Gastroesophageal sphincter (tissue), 3 donors: ENCODE measurements at regions not wholly inside any gene's neighbourhood (a gene's known extent, or its start where the extent isn't known, plus 50 kb on each side); places are given as distances from the start of the nearest gene placed in this dataset.

Source experiments
- CTCF ChIP-seq, 4 experiments: fragments of 200-600 bp in 2 of 4; fragments of 450-650 bp in 2 of 4; sonication (generic) in 1 of 4; IDR thresholded peaks; one replicate each; pipeline ENCODE4 v1.5.1; 2017 to 2019; ENCODE audit warnings: antibody characterized with exemption in 4 of 4, mild to moderate bottlenecking in 2 of 4, moderate library complexity in 2 of 4
- POLR2A ChIP-seq, 2 donors: fragments of 450-650 bp; IDR thresholded peaks; one replicate each; pipeline ENCODE4 v1.6.1; 2017; ENCODE audit warnings: antibody characterized with exemption in 2 of 2, mild to moderate bottlenecking in 2 of 2, moderate library complexity in 1 of 2

- TF ChIP-seq CTCF (IDR thresholded peaks at IDR 0.05) (no peak), POLR2A (IDR thresholded peaks at IDR 0.05) (no peak)
These were observed 117.6 kb upstream of the PLEKHG7 start for GRCh38 chr12:92585115-92585727.
